Kidney (tissue), 13 donors: ENCODE measurements at regions not wholly inside any gene's neighbourhood (a gene's known extent, or its start where the extent isn't known, plus 50 kb on each side); places are given as distances from the start of the nearest gene placed in this dataset.

ENCODE experiments used
- DNase-seq, 5 donors: peaks; one replicate each; pipeline ENCODE4 v3.0.0-alpha.2; 2013 to 2020
- FAIRE-seq: peaks from 2 replicates; lab custom pipeline; 2012; peaks lifted over from hg19 to GRCh38; lab: Jason Lieb, UNC
- H3K27ac ChIP-seq, 2 donors: one replicate each; pipeline ENCODE4 v1.7.0; 2013; ENCODE audit warnings: low read depth in 2 of 2, low read length in 2 of 2, inconsistent platforms in 1 of 2
- H3K27me3 ChIP-seq: one replicate; pipeline ENCODE4 v1.7.1; 2013; ENCODE audit warnings: low read length, inconsistent platforms; ENCODE audit not compliant: control insufficient read depth, insufficient read depth
- H3K36me3 ChIP-seq, 3 donors: one replicate each; pipeline versions ENCODE4 v1.7.0 to v1.7.1; 2013; ENCODE audit warnings: low read length in 3 of 3, control low read depth in 1 of 3, inconsistent platforms in 1 of 3; ENCODE audit not compliant: insufficient read depth in 3 of 3, control insufficient read depth in 2 of 3
- H3K4me1 ChIP-seq, 3 donors: one replicate each; pipeline versions ENCODE4 v1.7.0 to v1.7.1; 2013; ENCODE audit warnings: low read length in 3 of 3, inconsistent platforms in 1 of 3, low read depth in 1 of 3; ENCODE audit not compliant: control insufficient read depth in 2 of 3, insufficient read depth in 2 of 3
- H3K4me3 ChIP-seq, 3 donors: one replicate each; pipeline versions ENCODE4 v1.7.0 to v1.8.1; 2013; ENCODE audit warnings: low read length in 3 of 3, control low read depth in 1 of 3, inconsistent platforms in 1 of 3
- H3K9ac ChIP-seq, 3 donors: one replicate each; pipeline versions ENCODE4 v1.7.0 to v1.7.1; 2013; ENCODE audit warnings: low read length in 3 of 3, control low read depth in 1 of 3, inconsistent platforms in 1 of 3
- H3K9me3 ChIP-seq, 3 donors: one replicate each; pipeline versions ENCODE4 v1.7.0 to v1.7.1; 2013; ENCODE audit warnings: low read length in 3 of 3, control low read depth in 1 of 3, inconsistent platforms in 1 of 3; ENCODE audit not compliant: control insufficient read depth in 2 of 3, insufficient read depth in 1 of 3
- intact Hi-C: fragments of 100-400 bp; cut with DNase I; formaldehyde crosslinking; loops from one replicate; pipeline ENCODE4 v1.11.1; 2022
- TF ChIP-seq, protein P1 (sequence below): IDR thresholded peaks from 3 replicates; pipeline ENCODE4 v1.5.1; 2012; ENCODE audit warnings: mild to moderate bottlenecking, moderate library complexity, borderline replicate concordance; ENCODE audit not compliant: insufficient read depth; ENCODE audit errors: extremely low read depth
- donor health status: control.
- donor health status: control.
- donor health status: control.
- donor health status: control.
- donor health status: control.
- donor health status: DM: yes; HTN: yes; CAD: no.
- donor health status: Normal renal cell carcinoma (clear cell type).

DNA sequence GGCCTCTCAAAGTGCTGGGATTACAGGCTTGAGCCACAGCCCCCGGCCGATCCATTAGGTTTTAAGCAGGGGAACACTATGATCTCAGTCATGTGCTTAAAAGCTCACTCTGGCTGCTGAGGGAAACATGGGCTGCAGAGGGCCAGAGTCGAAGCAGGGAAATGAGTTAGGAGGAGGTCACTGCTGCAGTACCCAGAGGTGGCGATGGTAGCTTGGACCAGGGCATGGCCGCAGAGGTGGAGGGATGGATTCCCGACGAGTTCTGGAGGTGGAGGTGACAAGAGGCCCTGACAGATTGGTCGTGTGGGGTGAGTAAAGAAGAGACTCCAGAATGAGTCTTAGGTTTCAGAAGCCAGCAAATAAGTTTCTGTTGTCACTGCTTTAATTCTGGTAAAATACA, 54.4 kb upstream of the INCENP start:
- Histone ChIP-seq H3K27me3 (no peaks in the 10 kb centered on the region), H3K4me1 (no peaks in the 10 kb centered on the region), H3K36me3 (no peaks in the 10 kb centered on the region), H3K9me3 (no peaks in the 10 kb centered on the region), H3K9ac (no peak overlapping the region), H3K27ac (no peak overlapping the region), H3K4me3 (no peak overlapping the region)
- DNase-seq (peak in 1 of 5 donors; percentile 5), FAIRE-seq (no peak)
- intact Hi-C loops: no loop called here
- TF ChIP-seq, protein P1, sequence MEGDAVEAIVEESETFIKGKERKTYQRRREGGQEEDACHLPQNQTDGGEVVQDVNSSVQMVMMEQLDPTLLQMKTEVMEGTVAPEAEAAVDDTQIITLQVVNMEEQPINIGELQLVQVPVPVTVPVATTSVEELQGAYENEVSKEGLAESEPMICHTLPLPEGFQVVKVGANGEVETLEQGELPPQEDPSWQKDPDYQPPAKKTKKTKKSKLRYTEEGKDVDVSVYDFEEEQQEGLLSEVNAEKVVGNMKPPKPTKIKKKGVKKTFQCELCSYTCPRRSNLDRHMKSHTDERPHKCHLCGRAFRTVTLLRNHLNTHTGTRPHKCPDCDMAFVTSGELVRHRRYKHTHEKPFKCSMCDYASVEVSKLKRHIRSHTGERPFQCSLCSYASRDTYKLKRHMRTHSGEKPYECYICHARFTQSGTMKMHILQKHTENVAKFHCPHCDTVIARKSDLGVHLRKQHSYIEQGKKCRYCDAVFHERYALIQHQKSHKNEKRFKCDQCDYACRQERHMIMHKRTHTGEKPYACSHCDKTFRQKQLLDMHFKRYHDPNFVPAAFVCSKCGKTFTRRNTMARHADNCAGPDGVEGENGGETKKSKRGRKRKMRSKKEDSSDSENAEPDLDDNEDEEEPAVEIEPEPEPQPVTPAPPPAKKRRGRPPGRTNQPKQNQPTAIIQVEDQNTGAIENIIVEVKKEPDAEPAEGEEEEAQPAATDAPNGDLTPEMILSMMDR: no peak

DNA sequence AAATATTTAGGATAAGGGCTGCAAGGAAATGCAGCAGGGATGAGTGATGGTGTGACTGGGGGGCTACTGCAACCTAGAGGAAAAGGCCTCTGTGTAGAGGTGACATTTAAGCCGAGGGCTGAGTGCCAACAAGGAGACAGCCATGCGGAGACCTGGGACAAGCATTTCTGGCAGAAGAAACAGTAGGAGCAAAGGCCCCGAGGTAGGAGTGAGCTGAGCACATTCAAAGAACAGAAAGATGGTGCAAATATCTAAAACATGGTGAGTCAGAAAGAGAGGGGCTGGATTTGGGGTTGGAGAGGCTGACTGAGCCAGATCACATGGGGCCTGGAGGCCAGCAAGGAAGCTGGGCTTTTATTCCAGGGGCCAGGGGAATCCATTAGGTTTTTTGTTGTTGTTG, 55.1 kb upstream of the INCENP start:
- no peak overlapping the region for H3K4me3 ChIP-seq
- DNase-seq (no peak), FAIRE-seq (no peak)
- intact Hi-C loops: no loop called here
- H3K27ac ChIP-seq: no peak overlapping the region
- H3K36me3 ChIP-seq: no peaks in the 10 kb centered on the region
- no peaks in the 10 kb centered on the region for H3K9me3 ChIP-seq
- no peaks in the 10 kb centered on the region for H3K27me3 ChIP-seq
- H3K4me1 ChIP-seq: no peaks in the 10 kb centered on the region
- no peak overlapping the region for H3K9ac ChIP-seq
- TF ChIP-seq, protein P1: no peak

DNA sequence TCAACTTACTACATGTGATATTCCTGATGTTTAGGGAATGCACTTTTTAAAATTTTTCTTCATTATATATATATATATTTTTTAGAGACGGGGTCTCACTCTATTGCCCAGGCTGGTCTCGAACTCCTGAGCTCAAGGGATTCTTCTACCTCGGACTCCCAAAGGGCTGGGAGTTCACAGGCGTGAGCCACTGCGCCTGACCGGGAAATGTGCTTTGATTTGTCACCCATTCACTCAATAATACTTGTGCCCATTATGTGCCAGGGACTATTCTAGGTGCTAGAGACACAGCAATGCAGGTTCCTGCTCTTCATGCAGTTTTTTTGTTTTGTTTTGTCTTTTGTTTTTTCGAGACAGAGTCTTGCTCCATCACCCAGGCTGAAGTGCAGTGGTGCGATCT, 56.1 kb upstream of the INCENP start:
- no peak for FAIRE-seq
- DNase-seq: no peak
- Histone ChIP-seq H3K4me1 (no peaks in the 10 kb centered on the region), H3K27ac (no peak overlapping the region), H3K9me3 (no peaks in the 10 kb centered on the region), H3K4me3 (no peak overlapping the region), H3K27me3 (no peaks in the 10 kb centered on the region), H3K36me3 (no peaks in the 10 kb centered on the region), H3K9ac (no peak overlapping the region)
- intact Hi-C loops: no loop called here
- TF ChIP-seq, protein P1: no peak

DNA sequence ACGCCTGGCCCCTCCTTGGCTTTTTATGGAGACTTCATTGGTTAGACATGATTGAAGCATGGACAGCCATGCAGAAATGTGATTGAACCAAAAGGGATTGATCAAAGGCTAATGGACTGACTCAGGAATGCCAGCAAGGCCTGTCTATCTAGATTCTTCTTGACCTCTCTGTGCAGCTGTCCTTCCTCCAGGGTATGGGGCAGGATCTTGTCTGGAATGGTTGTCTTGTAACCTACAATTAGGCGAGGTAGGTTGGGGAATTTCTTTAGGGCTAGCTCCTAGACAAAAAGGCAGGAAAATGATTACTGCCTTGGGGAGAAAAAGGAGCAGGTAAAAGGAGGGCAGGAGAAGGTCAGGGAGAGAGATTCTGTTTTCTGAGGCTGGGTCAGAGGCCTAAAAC, 59.6 kb upstream of the INCENP start:
- intact Hi-C loops: no loop called here
- Histone ChIP-seq H3K4me3 (no peak overlapping the region), H3K27ac (no peak overlapping the region), H3K4me1 (no peaks in the 10 kb centered on the region), H3K9ac (no peak overlapping the region), H3K27me3 (no peaks in the 10 kb centered on the region), H3K9me3 (no peaks in the 10 kb centered on the region), H3K36me3 (no peaks in the 10 kb centered on the region)
- TF ChIP-seq, protein P1: no peak
- DNase-seq: no peak
- FAIRE-seq: no peak
